ENCODE measurements at regions not wholly inside any gene's neighbourhood (a gene's known extent, or its start where the extent isn't known, plus 50 kb on each side); places are given as distances from the start of the nearest gene placed in this dataset.

DNA sequence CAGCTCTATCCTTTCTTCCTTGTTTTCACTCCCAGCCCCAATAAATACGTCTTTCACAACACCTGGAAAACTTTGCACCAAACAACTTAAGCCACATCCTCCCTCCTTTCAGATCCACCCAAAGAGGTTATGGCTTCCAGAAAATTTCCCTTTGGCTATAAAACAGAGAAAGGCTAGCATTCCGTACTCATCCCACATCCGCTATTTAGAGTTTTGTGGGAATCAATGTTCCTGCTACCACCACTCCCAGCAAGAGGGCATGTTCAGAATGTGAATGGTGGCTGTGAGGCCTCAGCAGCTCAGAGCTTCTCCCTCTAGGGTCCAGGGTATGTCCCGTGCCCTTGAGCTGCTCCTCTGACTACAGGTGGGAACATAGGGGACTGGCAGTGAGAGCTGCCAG lies 214.6 kb downstream of the NCK2 start:
- Histone ChIP-seq H3K4me2 (no peak overlapping the region), H3K9me3 (peaks cover 5% of the 10 kb centered on the region; the same call in 1 of the 3 replicates), H3K4me1 (no peaks in the 10 kb centered on the region), H3K27ac (no peak overlapping the region), H3K4me3 (no peak overlapping the region)
- POLR2A ChIA-PET: no interaction called here
- FAIRE-seq: no peak
- ATAC-seq: no peak
- CTCF ChIA-PET: no interaction called here
- 34% methylated on average over 4 of the region's 4 CpGs for WGBS (ENCODE audit: missing lambda C conversion rate)
- TF ChIP-seq, protein P1, sequence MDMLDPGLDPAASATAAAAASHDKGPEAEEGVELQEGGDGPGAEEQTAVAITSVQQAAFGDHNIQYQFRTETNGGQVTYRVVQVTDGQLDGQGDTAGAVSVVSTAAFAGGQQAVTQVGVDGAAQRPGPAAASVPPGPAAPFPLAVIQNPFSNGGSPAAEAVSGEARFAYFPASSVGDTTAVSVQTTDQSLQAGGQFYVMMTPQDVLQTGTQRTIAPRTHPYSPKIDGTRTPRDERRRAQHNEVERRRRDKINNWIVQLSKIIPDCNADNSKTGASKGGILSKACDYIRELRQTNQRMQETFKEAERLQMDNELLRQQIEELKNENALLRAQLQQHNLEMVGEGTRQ (IDR thresholded peaks at IDR 0.05): no peak
- no peak for TF ChIP-seq HOXB13 (CRISPR knock-in tag; IDR thresholded peaks at IDR 0.05; ENCODE audit: low read depth)
- DNase-seq (ENCODE audit: low read depth in 1 of 2, low spot score in 1 of 2): no peak

DNA sequence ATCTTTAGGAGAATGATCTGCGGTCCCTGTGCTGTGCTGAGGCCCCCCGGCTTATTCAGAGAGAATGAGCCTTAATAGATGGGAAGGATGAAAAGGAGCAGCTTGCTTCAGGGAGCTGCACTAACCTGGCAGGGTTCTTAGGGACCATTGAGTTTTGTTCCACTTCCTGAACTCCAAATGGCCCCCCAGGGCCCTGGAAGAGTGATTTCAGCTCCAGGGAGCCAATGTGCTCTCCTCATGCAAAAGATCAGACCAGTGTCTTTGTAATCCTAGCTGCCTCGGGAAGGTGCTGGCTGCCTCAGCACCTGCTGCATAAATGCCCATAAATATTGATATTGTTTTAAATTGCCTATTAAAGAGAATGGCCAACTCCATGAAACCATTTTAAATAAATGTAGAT lies 210.2 kb downstream of the NCK2 start:
- CTCF ChIA-PET: no interaction called here
- no peak for FAIRE-seq
- POLR2A ChIA-PET: no interaction called here

More for the DNA sequence above, 210.2 kb downstream of the NCK2 start:
- 10% methylated on average over 3 of the region's 3 CpGs for WGBS (ENCODE audit: missing lambda C conversion rate)
- Histone ChIP-seq H3K4me2 (no peak overlapping the region), H3K4me1 (no peaks in the 10 kb centered on the region), H3K27ac (no peak overlapping the region), H3K9me3 (peaks cover 5% of the 10 kb centered on the region; the same call in 1 of the 3 replicates), H3K4me3 (no peak overlapping the region)
- DNase-seq (ENCODE audit: low read depth in 1 of 2, low spot score in 1 of 2) (no peak), ATAC-seq (no peak)
- TF ChIP-seq, protein P2, sequence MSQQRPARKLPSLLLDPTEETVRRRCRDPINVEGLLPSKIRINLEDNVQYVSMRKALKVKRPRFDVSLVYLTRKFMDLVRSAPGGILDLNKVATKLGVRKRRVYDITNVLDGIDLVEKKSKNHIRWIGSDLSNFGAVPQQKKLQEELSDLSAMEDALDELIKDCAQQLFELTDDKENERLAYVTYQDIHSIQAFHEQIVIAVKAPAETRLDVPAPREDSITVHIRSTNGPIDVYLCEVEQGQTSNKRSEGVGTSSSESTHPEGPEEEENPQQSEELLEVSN (IDR thresholded peaks at IDR 0.05; ENCODE audit: borderline replicate concordance, low read depth): no peak
- TF ChIP-seq, protein P3, sequence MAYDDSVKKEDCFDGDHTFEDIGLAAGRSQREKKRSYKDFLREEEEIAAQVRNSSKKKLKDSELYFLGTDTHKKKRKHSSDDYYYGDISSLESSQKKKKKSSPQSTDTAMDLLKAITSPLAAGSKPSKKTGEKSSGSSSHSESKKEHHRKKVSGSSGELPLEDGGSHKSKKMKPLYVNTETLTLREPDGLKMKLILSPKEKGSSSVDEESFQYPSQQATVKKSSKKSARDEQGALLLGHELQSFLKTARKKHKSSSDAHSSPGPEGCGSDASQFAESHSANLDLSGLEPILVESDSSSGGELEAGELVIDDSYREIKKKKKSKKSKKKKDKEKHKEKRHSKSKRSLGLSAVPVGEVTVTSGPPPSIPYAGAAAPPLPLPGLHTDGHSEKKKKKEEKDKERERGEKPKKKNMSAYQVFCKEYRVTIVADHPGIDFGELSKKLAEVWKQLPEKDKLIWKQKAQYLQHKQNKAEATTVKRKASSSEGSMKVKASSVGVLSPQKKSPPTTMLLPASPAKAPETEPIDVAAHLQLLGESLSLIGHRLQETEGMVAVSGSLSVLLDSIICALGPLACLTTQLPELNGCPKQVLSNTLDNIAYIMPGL (CRISPR knock-in tag; IDR thresholded peaks at IDR 0.05; ENCODE audit: borderline replicate concordance): no peak
- TF ChIP-seq, protein P4, sequence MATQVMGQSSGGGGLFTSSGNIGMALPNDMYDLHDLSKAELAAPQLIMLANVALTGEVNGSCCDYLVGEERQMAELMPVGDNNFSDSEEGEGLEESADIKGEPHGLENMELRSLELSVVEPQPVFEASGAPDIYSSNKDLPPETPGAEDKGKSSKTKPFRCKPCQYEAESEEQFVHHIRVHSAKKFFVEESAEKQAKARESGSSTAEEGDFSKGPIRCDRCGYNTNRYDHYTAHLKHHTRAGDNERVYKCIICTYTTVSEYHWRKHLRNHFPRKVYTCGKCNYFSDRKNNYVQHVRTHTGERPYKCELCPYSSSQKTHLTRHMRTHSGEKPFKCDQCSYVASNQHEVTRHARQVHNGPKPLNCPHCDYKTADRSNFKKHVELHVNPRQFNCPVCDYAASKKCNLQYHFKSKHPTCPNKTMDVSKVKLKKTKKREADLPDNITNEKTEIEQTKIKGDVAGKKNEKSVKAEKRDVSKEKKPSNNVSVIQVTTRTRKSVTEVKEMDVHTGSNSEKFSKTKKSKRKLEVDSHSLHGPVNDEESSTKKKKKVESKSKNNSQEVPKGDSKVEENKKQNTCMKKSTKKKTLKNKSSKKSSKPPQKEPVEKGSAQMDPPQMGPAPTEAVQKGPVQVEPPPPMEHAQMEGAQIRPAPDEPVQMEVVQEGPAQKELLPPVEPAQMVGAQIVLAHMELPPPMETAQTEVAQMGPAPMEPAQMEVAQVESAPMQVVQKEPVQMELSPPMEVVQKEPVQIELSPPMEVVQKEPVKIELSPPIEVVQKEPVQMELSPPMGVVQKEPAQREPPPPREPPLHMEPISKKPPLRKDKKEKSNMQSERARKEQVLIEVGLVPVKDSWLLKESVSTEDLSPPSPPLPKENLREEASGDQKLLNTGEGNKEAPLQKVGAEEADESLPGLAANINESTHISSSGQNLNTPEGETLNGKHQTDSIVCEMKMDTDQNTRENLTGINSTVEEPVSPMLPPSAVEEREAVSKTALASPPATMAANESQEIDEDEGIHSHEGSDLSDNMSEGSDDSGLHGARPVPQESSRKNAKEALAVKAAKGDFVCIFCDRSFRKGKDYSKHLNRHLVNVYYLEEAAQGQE (IDR thresholded peaks at IDR 0.05): no peak
- TF ChIP-seq TFCP2L1 (CRISPR knock-in tag; IDR thresholded peaks at IDR 0.05): no peak
- no peak for TF ChIP-seq BHLHE40 (IDR thresholded peaks at IDR 0.05; ENCODE audit: low read depth, low read length)
- TF ChIP-seq, protein P5, sequence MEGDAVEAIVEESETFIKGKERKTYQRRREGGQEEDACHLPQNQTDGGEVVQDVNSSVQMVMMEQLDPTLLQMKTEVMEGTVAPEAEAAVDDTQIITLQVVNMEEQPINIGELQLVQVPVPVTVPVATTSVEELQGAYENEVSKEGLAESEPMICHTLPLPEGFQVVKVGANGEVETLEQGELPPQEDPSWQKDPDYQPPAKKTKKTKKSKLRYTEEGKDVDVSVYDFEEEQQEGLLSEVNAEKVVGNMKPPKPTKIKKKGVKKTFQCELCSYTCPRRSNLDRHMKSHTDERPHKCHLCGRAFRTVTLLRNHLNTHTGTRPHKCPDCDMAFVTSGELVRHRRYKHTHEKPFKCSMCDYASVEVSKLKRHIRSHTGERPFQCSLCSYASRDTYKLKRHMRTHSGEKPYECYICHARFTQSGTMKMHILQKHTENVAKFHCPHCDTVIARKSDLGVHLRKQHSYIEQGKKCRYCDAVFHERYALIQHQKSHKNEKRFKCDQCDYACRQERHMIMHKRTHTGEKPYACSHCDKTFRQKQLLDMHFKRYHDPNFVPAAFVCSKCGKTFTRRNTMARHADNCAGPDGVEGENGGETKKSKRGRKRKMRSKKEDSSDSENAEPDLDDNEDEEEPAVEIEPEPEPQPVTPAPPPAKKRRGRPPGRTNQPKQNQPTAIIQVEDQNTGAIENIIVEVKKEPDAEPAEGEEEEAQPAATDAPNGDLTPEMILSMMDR (IDR thresholded peaks at IDR 0.05): no peak
- no peak for TF ChIP-seq CHD2 (IDR thresholded peaks at IDR 0.05; ENCODE audit: low read length, partially characterized antibody)
- TF ChIP-seq PHF8 (IDR thresholded peaks at IDR 0.05; ENCODE audit: borderline replicate concordance, low read depth): no peak
- TF ChIP-seq ZC3H11A (IDR thresholded peaks at IDR 0.05): no peak

Measured in A549 (cell line).